ENCODE measurements at regions not wholly inside any gene's neighbourhood (a gene's known extent, or its start where the extent isn't known, plus 50 kb on each side); places are given as distances from the start of the nearest gene placed in this dataset.

DNA sequence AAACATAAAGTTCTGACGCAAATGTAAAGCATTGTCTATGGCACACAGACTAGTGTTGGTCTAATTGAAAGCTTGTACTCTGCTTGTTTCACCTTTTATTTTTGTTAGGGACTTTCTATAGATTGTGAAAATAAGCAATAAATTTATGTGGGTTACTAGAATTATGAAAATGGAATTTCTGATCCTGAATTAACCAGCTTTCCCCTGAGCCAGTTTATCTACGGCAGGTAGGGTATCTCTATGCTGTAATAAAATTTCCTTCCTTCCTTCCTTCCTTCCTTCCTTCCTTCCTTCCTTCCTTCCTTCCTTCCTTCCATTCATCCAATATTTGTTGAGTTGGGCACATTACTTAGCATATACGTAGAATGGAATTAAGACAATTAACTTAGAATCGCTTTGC lies 362.6 kb upstream of the SPRED2 start:
- TF ChIP-seq, protein P1, sequence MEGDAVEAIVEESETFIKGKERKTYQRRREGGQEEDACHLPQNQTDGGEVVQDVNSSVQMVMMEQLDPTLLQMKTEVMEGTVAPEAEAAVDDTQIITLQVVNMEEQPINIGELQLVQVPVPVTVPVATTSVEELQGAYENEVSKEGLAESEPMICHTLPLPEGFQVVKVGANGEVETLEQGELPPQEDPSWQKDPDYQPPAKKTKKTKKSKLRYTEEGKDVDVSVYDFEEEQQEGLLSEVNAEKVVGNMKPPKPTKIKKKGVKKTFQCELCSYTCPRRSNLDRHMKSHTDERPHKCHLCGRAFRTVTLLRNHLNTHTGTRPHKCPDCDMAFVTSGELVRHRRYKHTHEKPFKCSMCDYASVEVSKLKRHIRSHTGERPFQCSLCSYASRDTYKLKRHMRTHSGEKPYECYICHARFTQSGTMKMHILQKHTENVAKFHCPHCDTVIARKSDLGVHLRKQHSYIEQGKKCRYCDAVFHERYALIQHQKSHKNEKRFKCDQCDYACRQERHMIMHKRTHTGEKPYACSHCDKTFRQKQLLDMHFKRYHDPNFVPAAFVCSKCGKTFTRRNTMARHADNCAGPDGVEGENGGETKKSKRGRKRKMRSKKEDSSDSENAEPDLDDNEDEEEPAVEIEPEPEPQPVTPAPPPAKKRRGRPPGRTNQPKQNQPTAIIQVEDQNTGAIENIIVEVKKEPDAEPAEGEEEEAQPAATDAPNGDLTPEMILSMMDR (conservative IDR thresholded peaks at IDR 0.05; ENCODE audit: low read depth, low read length), result no peak
- TF ChIP-seq EZH2 (IDR thresholded peaks at IDR 0.05; ENCODE audit: borderline replicate concordance, low read depth, low read length, poor library complexity, severe bottlenecking), result no peak
